AG09309 (cell line): ENCODE measurements at regions not wholly inside any gene's neighbourhood (a gene's known extent, or its start where the extent isn't known, plus 50 kb on each side); places are given as distances from the start of the nearest gene placed in this dataset.

Source experiments
- DNase-seq: peaks from one replicate; pipeline ENCODE4 v3.0.0-alpha.2; 2010; ENCODE audit warnings: low read depth
- H3K4me3 ChIP-seq: 2 replicates; pipeline ENCODE4 v1.5.1; 2011; ENCODE audit warnings: mild to moderate bottlenecking, low read depth, low read length, moderate library complexity; ENCODE audit not compliant: control insufficient read depth
- CTCF ChIP-seq: IDR thresholded peaks from 2 replicates; pipeline ENCODE4 v1.5.1; 2011; ENCODE audit warnings: mild to moderate bottlenecking, low read depth, low read length, inconsistent platforms; ENCODE audit not compliant: insufficient read depth, control insufficient read depth; ENCODE audit errors: missing control alignments

- TF ChIP-seq CTCF, result no peak
- DNase-seq, result no peak
These were observed 278.0 kb upstream of the GRIA1 start for GRCh38 chr5:153212471-153212870.

GRCh38 chr5:153222936-153223335 lies 267.5 kb upstream of the GRIA1 start:
- no peak for TF ChIP-seq CTCF
- no peak overlapping the region for H3K4me3 ChIP-seq
- DNase-seq, result no peak

More at GRCh38 chr5:153212471-153212870, 278.0 kb upstream of the GRIA1 start:
- H3K4me3 ChIP-seq, result no peak overlapping the region

GRCh38 chr5:153223376-153223775 lies 267.1 kb upstream of the GRIA1 start:
- no peak overlapping the region for H3K4me3 ChIP-seq
- no peak for DNase-seq
- TF ChIP-seq CTCF, result no peak

- TF ChIP-seq CTCF, result no peak
- DNase-seq, result no peak
- H3K4me3 ChIP-seq, result no peak overlapping the region
These were observed 265.8 kb upstream of the GRIA1 start for GRCh38 chr5:153224651-153225050.

GRCh38 chr5:153233933-153234332 lies 256.5 kb upstream of the GRIA1 start:
- H3K4me3 ChIP-seq, result no peak overlapping the region
- TF ChIP-seq CTCF, result no peak

GRCh38 chr5:153236319-153236718 lies 254.2 kb upstream of the GRIA1 start:
- DNase-seq, result no peak
- no peak overlapping the region for H3K4me3 ChIP-seq
- no peak for TF ChIP-seq CTCF

More at GRCh38 chr5:153233933-153234332, 256.5 kb upstream of the GRIA1 start:
- no peak for DNase-seq
